ENCODE measurements at regions not wholly inside any gene's neighbourhood (a gene's known extent, or its start where the extent isn't known, plus 50 kb on each side); places are given as distances from the start of the nearest gene placed in this dataset.

DNA sequence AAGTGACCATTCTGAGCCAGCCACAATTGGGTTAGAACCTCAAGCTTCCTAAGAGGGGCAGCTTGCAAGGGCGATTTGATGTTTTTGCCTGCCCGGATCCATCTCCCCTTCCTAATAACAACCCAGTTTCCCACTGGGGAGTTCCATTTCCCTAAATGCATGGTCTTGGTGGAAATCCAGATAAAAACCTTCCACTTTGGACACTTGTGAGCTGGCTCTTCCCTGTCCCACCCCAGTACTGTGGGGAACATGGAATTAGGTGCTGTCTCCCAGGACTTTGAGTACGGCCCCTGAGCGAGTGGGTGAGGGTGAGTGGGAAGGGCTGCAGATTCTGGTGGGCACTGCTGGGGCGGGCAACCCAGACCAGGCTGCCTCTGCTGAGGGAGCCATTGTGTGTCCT, 122.3 kb downstream of the DDX1 start:
- Histone ChIP-seq H3K9me3 (no peaks in the 10 kb centered on the region), H3K27ac (no peak overlapping the region), H3K36me3 (no peaks in the 10 kb centered on the region), H3K4me3 (no peak overlapping the region), H3K4me1 (no peaks in the 10 kb centered on the region), H3K27me3 (no peaks in the 10 kb centered on the region)
- in situ Hi-C loops (cut with MboI; ENCODE audit: low pct_ligation_motif_present in 1 of 4, low pct_unique_long_range_greater_than_20kb in 1 of 4, low sequenced_read_pairs in 3 of 4) (no loop called here), intact Hi-C loops (cut with DNase I; ENCODE audit: low total_unique reads) (no loop called here)
- 90% methylated on average over 5 of the region's 5 CpGs; no CpG with 5 or more reads in 1 of the 2 donors for WGBS, 2 donors (ENCODE audit: low coverage in 1 of 2)
- no peak for DNase-seq
- TF ChIP-seq POLR2AphosphoS5 (IDR thresholded peaks at IDR 0.05) (no peak), POLR2A (IDR thresholded peaks at IDR 0.05) (no peak), CTCF (IDR thresholded peaks at IDR 0.05) (no peak), EP300 (IDR thresholded peaks at IDR 0.05; ENCODE audit: low read depth) (no peak)

- H3K4me3 ChIP-seq: no peak overlapping the region
- intact Hi-C loops (cut with DNase I; ENCODE audit: low total_unique reads) (no loop called here), in situ Hi-C loops (cut with MboI; ENCODE audit: low pct_ligation_motif_present in 1 of 4, low pct_unique_long_range_greater_than_20kb in 1 of 4, low sequenced_read_pairs in 3 of 4) (no loop called here)
- H3K27me3 ChIP-seq: no peaks in the 10 kb centered on the region
- H3K27ac ChIP-seq: no peak overlapping the region
- no peak for DNase-seq
- no peaks in the 10 kb centered on the region for H3K4me1 ChIP-seq
- no peaks in the 10 kb centered on the region for H3K36me3 ChIP-seq
- no peaks in the 10 kb centered on the region for H3K9me3 ChIP-seq
- 89 to 100% methylated on average over 1 of the region's 1 CpG for WGBS, 2 donors (ENCODE audit: low coverage in 1 of 2)
- no peak for TF ChIP-seq POLR2AphosphoS5 (IDR thresholded peaks at IDR 0.05)
- no peak for TF ChIP-seq EP300 (IDR thresholded peaks at IDR 0.05; ENCODE audit: low read depth)
- TF ChIP-seq CTCF (IDR thresholded peaks at IDR 0.05): no peak
Observed at GRCh38 chr2:15714609-15715008, 122.9 kb downstream of the DDX1 start.

- WGBS, 2 donors (ENCODE audit: low coverage in 1 of 2): 83 to 90% methylated on average over 1 to 8 of the region's 8 CpGs
- intact Hi-C loops (cut with DNase I; ENCODE audit: low total_unique reads) (no loop called here), in situ Hi-C loops (cut with MboI; ENCODE audit: low pct_ligation_motif_present in 1 of 4, low pct_unique_long_range_greater_than_20kb in 1 of 4, low sequenced_read_pairs in 3 of 4) (no loop called here)
- no peaks in the 10 kb centered on the region for H3K4me1 ChIP-seq
- H3K36me3 ChIP-seq: no peaks in the 10 kb centered on the region
- H3K27me3 ChIP-seq: no peaks in the 10 kb centered on the region
- H3K27ac ChIP-seq: no peak overlapping the region
- no peaks in the 10 kb centered on the region for H3K9me3 ChIP-seq
- DNase-seq: no peak
- TF ChIP-seq POLR2A (IDR thresholded peaks at IDR 0.05) (no peak), POLR2AphosphoS5 (IDR thresholded peaks at IDR 0.05) (no peak), CTCF (IDR thresholded peaks at IDR 0.05) (no peak), EP300 (IDR thresholded peaks at IDR 0.05; ENCODE audit: low read depth) (no peak)
- H3K4me3 ChIP-seq: no peak overlapping the region
Observed at GRCh38 chr2:15715596-15715995, 123.9 kb downstream of the DDX1 start.

DNA sequence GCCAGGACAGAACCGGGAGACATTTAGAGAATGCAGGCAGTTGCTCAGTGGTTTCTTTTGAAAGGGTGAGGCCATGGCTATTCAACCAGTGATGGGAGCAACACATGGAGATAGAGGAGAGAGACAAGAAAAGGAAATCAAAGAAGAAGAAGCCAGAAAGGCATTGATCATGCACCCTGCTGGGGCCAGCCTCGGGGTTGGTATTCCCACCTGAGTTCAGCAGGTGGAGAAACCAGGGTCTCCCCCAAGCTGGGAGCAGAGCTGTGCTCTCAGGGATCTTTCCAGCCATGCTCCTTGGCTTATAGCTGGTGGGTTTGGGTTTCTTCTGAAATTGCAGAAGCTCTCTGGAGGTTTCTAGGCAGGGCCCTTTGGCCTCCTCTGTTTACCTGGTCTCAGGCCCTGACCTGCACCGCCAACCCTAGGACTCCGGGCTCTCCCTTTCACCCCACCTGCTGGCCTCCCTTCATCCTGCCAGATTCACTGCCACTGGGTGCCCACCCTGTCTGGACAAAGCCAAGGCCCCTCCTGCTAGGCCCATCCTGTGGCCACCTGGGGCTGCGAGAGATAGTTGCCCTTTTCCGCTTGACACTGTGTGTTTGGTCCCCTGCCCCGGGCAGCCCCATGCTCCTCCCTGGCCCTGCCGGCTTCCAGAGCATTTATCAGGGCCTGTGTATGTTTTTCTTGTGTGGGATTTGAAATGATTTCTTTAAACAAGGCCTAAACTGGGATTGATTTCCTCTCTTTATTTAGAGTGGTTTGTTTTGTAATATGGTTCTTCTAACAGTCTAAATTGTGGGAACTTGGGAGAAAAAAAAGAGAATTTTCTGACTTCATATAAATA, 126.7 kb downstream of the DDX1 start:
- intact Hi-C loops (cut with DNase I; ENCODE audit: low total_unique reads): no loop called here
- Histone ChIP-seq H3K9me3 (no peaks in the 10 kb centered on the region), H3K27ac (no peak overlapping the region), H3K4me1 (no peaks in the 10 kb centered on the region), H3K27me3 (no peaks in the 10 kb centered on the region), H3K36me3 (no peaks in the 10 kb centered on the region), H3K4me3 (no peak overlapping the region)
- 78 to 83% methylated on average over 3 to 8 of the region's 8 CpGs for WGBS, 2 donors (ENCODE audit: low coverage in 1 of 2)
- in situ Hi-C loops (cut with MboI; ENCODE audit: low pct_ligation_motif_present in 1 of 4, low pct_unique_long_range_greater_than_20kb in 1 of 4, low sequenced_read_pairs in 3 of 4): no loop called here
- DNase-seq: no peak
- TF ChIP-seq CTCF (IDR thresholded peaks at IDR 0.05) (no peak), POLR2AphosphoS5 (IDR thresholded peaks at IDR 0.05) (no peak), EP300 (IDR thresholded peaks at IDR 0.05; ENCODE audit: low read depth) (no peak), POLR2A (IDR thresholded peaks at IDR 0.05) (no peak)

All from transverse colon (tissue), 4 donors.